ENCODE measurements at regions not wholly inside any gene's neighbourhood (a gene's known extent, or its start where the extent isn't known, plus 50 kb on each side); places are given as distances from the start of the nearest gene placed in this dataset.

- Histone ChIP-seq H3K27ac (ENCODE audit: extremely low read length, insufficient read depth, low read length) (no peak overlapping the region), H3K9ac (ENCODE audit: insufficient read depth, low read depth, low read length) (no peak overlapping the region), H3K4me3 (replicated peaks in 1 of 3; ENCODE audit: insufficient read depth in 1 of 3, low read depth in 2 of 3, low read length in 3 of 3) (no peak overlapping the region), H4K20me1 (ENCODE audit: insufficient read depth, low read length) (no peaks in the 10 kb centered on the region), H3K36me3 (replicated peaks in 1 of 2; ENCODE audit: control insufficient read depth in 1 of 2, insufficient read depth in 2 of 2, low read length in 2 of 2) (no peaks in the 10 kb centered on the region), H3K27me3 (ENCODE audit: control insufficient read depth in 1 of 2, insufficient read depth in 2 of 2, low read length in 2 of 2) (peaks cover 0 to 5% of the 10 kb centered on the region in 2 experiments; a peak in 2 of 5 replicates), H3K4me1 (ENCODE audit: insufficient read depth, low read length) (no peaks in the 10 kb centered on the region), H3K4me2 (ENCODE audit: low read depth, low read length) (no peak overlapping the region), H3K79me2 (ENCODE audit: insufficient read depth, low read length) (no peaks in the 10 kb centered on the region), H2AFZ (ENCODE audit: low read length) (no peak overlapping the region), H3K9me3 (ENCODE audit: low read length) (no peaks in the 10 kb centered on the region)
- CTCF ChIA-PET (ENCODE audit: low intra/inter-chr PET ratio, low total read pairs) = no interaction called here
- FAIRE-seq (no peak), ATAC-seq (no peak), DNase-seq (ENCODE audit: low spot score) (no peak)
- POLR2A ChIA-PET = no interaction called here
- TF ChIP-seq CREB1 (IDR thresholded peaks at IDR 0.05) (peak; percentile 68), CREB1 (CRISPR knock-in tag; IDR thresholded peaks at IDR 0.05) (no peak), CSRNP1 (CRISPR knock-in tag; IDR thresholded peaks at IDR 0.05) (no peak)
- in situ Hi-C loops (cut with HindIII; ENCODE audit: extremely low pct_ligation_motif_present, low pct_unique_long_range_greater_than_20kb) (no loop called here), intact Hi-C loops (cut with micrococcal nuclease; ENCODE audit: unreplicated experiment) (no loop called here)
- 4% methylated on average over 2 of the region's 2 CpGs for WGBS (ENCODE audit: low lambda C conversion rate)
- BruUV-seq (replicated peaks) = no TSS peak
These were observed 178.2 kb upstream of the CRY1 start for GRCh38 chr12:107271523-107271922.

- WGBS (ENCODE audit: low lambda C conversion rate) = no CpG with 5 or more reads among the region's 1 CpG
- no peak overlapping the region for H3K27ac ChIP-seq (ENCODE audit: extremely low read length, insufficient read depth, low read length)
- in situ Hi-C loops (cut with HindIII; ENCODE audit: extremely low pct_ligation_motif_present, low pct_unique_long_range_greater_than_20kb) = no loop called here
- no peaks in the 10 kb centered on the region for H3K79me2 ChIP-seq (ENCODE audit: insufficient read depth, low read length)
- no peak overlapping the region for H3K4me2 ChIP-seq (ENCODE audit: low read depth, low read length)
- no peak overlapping the region for H2AFZ ChIP-seq (ENCODE audit: low read length)
- no peaks in the 10 kb centered on the region for H3K9me3 ChIP-seq (ENCODE audit: low read length)
- peaks cover 0 to 4% of the 10 kb centered on the region in 2 experiments; a peak in 1 of 5 replicates for H3K27me3 ChIP-seq (ENCODE audit: control insufficient read depth in 1 of 2, insufficient read depth in 2 of 2, low read length in 2 of 2)
- no peaks in the 10 kb centered on the region for H3K4me1 ChIP-seq (ENCODE audit: insufficient read depth, low read length)
- no peak overlapping the region for H3K9ac ChIP-seq (ENCODE audit: insufficient read depth, low read depth, low read length)
- BruUV-seq (replicated peaks) = no TSS peak
- POLR2A ChIA-PET = no interaction called here
- intact Hi-C loops (cut with micrococcal nuclease; ENCODE audit: unreplicated experiment) = no loop called here
- H3K36me3 ChIP-seq (replicated peaks in 1 of 2; ENCODE audit: control insufficient read depth in 1 of 2, insufficient read depth in 2 of 2, low read length in 2 of 2) = no peaks in the 10 kb centered on the region
- FAIRE-seq = no peak
- no peak for DNase-seq (ENCODE audit: low spot score)
- H4K20me1 ChIP-seq (ENCODE audit: insufficient read depth, low read length) = no peaks in the 10 kb centered on the region
- no peak overlapping the region for H3K4me3 ChIP-seq (replicated peaks in 1 of 3; ENCODE audit: insufficient read depth in 1 of 3, low read depth in 2 of 3, low read length in 3 of 3)
- CTCF ChIA-PET (ENCODE audit: low intra/inter-chr PET ratio, low total read pairs) = no interaction called here
- ATAC-seq = no peak
- TF ChIP-seq ZNF607 (CRISPR knock-in tag; IDR thresholded peaks at IDR 0.05; ENCODE audit: borderline replicate concordance) (no peak), ZNF841 (CRISPR knock-in tag; IDR thresholded peaks at IDR 0.05; ENCODE audit: borderline replicate concordance) (no peak), HNF1A (IDR thresholded peaks at IDR 0.05; ENCODE audit: low read depth) (no peak), HNF1A (CRISPR knock-in tag; IDR thresholded peaks at IDR 0.05; ENCODE audit: borderline replicate concordance) (no peak), ZBTB42 (CRISPR knock-in tag; IDR thresholded peaks at IDR 0.05) (no peak), ZNF326 (CRISPR knock-in tag; IDR thresholded peaks at IDR 0.05; ENCODE audit: borderline replicate concordance) (no peak), FOXP1 (IDR thresholded peaks at IDR 0.05) (no peak), FOXP1 (CRISPR knock-in tag; IDR thresholded peaks at IDR 0.05) (no peak), XBP1 (CRISPR knock-in tag; IDR thresholded peaks at IDR 0.05) (no peak), YY1 (IDR thresholded peaks at IDR 0.05; ENCODE audit: insufficient read depth, insufficient replicate concordance, low read depth, low read length) (no peak), MEIS1 (CRISPR knock-in tag; IDR thresholded peaks at IDR 0.05; ENCODE audit: borderline replicate concordance) (no peak), ZNF720 (CRISPR knock-in tag; IDR thresholded peaks at IDR 0.05) (no peak)
These were observed 182.2 kb upstream of the CRY1 start for GRCh38 chr12:107275530-107275929.
